Embryonic facial prominence (tissue), 1 donor: ENCODE measurements at regions not wholly inside any gene's neighbourhood (a gene's known extent, or its start where the extent isn't known, plus 50 kb on each side); places are given as distances from the start of the nearest gene placed in this dataset.
"Not testable (repeated sequence)": the region's sequence is repeated elsewhere in the genome, so short reads cannot be mapped to it uniquely, and the experiment has no call there.

ENCODE experiments used
- DNase-seq: peaks from one replicate; pipeline ENCODE4 v3.0.0-alpha.2; 2016; ENCODE audit errors: extremely low spot score

DNA sequence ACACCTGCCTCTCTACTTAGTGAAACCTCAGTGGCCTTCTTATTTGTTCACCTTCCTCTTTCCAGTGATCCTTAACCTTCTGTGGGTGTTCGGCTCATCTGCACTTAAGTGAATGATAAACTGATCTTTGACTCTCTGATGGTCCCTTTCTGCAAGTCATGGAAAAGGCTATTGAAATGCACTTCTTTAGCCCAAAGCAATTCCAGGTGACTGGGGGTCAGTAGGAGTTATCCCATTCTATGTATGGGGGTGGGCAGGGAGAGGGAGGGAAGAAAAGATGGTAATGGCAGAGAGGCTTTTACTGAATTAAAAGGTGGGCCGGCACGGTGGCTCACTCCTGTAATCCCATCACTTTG is 170.8 kb downstream of the RGS9 start:
- DNase-seq: no peak

DNA sequence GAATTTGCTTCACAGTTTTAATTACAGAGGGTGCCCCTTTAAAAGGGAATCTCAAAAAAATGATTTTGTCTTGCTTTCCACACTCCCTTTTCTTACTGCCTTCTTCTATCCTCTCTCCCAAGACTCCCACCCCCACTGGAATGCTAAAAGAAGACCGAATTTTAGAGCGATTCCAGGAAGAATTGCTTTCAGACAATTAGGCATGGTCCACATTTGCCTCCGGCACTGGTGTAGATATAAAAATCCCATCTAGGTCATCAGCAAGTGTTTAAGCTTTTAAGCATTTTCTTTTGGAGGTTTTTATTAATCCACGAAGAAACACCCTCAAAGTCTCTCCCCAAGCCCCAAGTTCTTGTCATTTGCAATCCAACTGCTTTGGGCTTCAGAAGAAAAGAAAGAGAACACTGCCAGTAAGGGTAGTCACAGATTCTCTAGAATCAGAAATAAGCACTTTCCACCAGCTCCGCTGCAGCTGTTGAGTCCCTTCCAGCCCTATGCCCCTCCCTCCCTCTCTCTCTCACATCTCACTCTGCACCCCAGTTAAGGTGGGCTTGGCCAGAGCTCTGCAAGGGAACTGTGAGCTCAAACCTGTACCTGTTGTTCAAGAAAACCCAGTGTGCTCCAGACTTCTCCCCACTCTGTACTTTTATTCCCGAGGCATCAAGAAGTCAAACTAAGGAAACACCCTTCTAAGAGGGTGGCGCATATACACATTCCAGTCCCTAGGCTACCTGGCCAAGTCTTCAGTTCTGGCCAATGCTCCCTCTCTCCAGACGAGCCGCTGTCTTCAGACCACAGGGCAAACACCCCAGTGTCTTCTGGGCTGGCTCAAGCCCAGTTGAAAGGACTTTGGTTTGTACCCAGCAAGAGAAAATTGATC is 170.2 kb downstream of the RGS9 start:
- DNase-seq: no peak

DNA sequence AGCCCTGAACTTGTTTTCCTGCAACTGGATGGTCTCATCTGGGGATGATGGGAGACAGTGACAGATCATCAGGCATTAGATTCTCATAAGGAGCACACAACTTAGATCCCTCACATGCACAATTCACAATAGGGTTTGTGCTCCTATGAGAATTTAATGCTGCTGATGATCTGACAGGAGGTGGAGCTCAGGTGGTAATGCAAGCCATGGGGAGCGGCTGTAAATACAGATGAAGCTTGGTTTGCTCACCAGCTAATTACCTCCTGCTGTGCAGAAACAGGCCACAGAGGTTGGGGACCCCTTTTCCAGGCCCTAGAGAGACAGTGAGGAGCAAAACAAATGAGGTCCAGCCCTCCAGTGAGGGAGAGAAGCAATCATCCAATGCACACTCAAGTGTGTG is 168.6 kb downstream of the RGS9 start:
- DNase-seq: no peak

DNA sequence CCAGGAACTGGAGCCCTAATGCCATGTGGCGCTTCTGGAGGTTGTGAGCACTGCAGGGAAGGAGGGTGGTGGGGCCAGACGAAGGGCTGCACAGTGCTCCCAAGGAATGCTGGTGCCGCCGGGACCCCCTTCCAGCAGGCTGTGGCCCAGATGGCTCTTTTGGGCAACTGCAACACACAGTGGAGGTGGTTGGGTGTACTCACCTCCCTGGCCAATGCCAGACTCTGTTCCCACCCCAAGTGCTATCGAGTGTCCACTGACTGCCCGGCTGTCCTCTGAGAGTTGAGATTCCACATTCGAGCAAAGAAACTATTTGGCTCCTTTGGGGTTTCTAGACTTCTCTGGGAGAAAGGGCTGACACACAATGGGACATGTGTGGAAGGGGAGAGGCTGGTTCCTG is 167.9 kb downstream of the RGS9 start:
- DNase-seq: no peak

DNA sequence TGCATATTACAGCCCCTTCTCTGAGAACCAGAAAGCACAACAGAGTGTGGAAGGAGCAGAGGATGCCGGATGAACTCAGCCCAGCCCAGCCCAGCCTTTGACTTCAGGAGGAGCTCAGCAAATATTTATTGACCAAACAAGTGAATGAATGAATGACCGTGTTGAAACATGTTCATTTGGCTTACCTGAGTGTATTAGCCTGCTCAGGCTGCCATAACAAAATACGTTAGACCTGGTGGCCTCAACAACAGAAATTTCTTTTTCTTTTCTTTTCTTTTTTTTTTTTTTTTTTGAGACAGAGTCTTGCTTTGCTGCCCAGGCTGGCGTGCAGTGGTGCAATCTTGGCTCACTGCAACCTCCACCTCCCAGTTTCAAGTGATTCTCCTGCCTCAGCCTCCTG is 164.7 kb downstream of the RGS9 start:
- not testable (repeated sequence) for DNase-seq

DNA sequence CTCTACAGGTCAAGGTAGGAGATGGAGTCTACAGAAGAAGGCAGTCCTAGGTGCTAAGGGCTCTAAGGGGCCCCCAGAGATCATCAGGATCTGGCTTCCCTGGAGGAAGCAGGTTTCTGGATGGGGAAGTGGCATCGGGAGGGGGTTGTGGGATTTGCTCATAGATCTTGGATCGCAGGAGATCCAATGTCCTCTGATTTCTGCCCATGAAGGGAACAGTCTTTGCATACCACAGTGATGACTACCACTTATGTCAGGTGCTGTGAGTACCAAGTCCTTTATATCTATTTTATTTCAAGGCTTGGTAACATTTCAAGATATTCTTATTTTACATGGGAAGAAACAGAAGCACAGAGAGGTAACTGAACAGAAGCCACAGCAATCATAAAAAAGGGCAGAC is 164.0 kb downstream of the RGS9 start:
- DNase-seq: no peak

DNA sequence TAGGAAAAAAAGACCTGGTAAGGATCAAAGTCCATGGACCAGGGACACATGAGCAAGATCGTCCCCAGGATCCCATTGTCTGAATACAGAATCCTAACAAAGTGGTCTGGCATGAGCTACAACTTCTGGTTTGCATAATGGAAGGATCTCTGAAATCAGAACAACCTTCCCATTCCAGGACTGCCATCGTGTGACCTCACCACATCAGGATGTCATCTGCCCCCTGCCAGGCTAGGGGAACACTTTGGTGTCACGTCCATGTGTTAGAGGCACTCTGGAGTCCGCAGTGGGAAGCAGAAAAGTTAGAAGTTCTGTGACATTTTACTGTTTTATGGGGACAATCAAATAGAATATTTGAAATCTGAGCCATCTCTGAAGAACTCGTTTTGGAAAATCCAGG is 160.7 kb downstream of the RGS9 start:
- no peak for DNase-seq

DNA sequence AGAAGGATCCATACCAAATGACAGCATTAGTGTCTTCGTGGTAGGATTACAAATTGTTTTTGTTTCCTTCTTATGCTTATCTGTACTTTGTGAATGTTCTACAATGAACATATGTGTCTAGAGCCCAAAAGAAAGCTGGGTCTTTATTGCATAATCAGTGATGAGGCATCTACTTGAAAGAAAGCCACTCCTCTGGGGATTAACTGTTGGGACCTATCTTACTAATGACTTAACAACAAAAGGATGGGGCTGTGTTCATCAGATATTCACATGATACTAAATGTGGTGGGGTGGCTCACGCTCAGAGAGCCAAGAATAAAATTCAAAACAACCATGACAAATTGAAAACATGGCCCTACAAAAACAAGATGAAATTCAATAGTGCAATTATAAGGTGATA is 160.2 kb downstream of the RGS9 start:
- DNase-seq: no peak

DNA sequence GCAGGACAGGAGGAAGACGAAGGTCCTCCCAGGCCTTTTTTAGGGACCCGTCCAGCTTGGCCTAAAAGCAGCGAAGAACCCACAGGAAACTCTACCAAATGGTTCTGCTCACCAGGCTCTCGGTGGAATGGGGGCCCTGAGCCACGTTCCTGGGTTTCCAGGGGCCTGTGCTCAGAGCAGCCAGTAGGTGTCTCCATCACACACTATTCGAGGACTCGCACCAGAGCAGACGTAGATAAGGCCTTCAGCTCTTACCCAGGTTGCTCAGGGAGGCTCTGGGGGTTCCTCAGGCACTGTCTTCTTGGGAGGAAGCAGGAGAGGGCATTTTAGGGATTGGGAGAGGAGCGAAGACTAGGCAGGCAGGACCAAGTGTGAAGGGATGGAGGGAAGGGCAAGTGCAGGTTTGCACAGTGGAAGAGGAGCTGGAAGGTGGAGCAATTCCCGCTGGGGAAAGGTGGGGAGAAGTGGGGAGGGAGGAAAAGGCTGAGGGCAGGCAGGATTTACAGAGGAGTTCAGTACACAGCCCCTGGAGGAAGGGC is 157.1 kb downstream of the RGS9 start:
- DNase-seq: peak; percentile 66

DNA sequence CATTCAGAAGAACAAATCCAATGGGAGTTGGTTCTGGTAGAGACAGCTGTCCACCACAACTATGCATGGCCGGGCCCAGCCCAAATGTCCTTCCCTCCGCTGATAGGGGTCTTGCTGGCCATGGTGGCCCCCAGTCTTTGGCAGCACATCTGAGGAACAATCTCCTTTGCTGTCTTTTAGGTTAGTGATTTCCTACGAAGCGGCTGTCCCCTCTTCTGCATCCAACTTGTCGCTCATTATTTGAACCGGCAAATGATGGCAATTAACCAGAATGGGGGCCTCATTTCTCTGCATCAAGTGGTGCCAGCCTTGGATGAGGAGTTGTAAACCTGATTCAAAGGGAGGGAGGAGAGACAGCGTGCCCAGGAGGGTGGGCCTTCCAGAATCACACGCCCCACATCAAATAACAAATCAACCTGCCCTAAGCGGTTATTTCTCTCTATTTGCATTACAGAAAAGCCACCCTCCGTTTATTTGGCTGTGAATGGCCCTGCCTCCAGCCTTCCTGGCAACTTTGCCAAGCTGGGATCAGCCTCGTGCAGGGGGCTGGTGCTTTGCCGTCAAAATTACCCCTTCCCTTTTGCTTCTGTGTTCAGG is 156.5 kb downstream of the RGS9 start:
- DNase-seq: no peak

DNA sequence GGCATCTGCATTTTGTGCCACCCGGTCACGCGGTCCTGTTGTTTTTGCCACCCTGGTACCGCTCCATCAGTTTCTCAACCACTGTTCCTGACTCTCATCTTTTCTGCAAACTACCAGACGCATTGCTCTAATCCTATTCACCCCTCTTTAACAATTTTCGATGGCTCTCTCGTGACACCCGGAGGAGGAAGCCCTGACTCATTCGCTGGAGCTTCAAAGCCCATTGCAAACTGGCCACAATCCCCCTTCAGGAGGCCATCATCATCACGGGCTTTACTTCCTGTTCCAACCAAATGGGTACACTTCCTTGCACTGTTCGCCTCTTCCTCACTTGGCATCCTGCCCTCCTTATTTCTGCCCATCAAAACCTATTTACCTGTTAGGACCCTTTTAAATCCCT is 155.3 kb downstream of the RGS9 start:
- DNase-seq: no peak

DNA sequence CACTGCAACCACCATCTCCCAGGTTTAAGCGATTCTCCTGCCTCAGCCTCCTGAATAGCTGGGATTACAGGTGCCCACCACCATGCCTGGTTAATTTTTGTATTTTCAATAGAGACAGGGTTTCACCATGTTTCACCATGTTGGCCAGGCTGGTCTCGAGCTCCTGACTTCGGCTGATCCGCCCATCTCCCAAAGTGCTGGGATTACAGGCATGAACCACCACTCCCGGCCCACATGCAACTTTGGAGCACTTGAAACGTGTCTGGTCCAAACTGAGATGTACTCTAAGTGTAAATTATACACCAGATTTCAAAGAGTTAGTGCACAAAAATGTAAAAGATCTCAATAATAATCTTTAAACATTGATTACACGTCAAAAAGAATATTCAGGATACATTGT is 154.1 kb downstream of the RGS9 start:
- not testable (repeated sequence) for DNase-seq

DNA sequence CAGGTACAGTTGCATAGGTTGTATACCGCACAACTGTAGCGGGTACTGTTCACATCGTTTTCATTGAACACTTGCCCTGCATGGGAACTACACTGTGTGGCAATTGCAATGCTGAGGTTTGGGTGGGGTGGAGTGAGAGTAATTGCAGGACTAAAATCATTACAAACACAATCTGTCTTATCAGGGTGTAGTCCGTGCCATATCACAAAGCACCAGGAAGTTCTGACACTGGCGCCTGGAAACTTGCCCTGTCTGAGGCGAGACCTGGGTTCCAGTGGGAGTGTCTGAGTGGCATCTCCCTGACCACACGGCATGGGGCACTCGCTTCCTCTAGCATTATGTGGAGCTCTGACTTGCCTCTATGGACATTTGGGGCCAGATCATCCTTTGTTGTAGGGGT is 153.4 kb downstream of the RGS9 start:
- no peak for DNase-seq

DNA sequence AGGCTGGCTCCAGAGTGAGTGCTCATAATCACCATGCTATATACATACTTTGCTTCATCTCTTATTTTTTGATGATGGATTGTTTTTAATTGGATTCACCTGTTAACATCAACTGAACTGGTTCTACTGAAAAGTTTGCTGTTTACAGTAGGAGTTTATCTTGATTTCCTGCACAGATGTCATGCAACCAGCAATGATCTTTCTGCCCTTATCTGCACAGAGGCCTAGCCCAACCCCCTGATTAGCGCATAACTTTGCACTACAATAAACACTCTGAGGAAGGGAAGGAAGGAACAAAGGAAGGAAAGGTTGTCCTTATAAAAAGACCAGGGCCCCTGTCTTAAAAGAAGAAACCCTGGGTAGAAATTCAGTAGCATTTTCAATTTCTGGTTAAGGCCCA is 152.9 kb downstream of the RGS9 start:
- no peak for DNase-seq

DNA sequence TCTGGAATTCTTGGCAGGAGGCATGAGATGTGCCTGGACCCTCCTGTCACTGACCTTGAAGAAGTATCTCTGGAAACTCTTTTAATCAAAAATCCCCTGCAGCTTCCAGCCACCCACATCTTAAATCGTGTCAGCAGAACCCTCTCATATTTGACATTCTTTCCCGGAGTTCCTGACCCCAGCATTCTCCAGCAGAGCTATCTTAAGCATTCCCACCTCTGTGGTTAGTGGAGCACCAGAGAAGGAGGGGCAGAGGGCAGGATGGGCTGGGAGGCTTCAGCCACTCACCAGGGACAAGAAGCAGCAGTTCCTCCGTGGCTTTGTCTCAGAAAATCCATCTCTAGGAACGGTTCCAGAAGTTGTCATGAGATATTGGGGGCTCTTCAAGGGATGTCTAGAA is 149.9 kb downstream of the RGS9 start:
- no peak for DNase-seq

DNA sequence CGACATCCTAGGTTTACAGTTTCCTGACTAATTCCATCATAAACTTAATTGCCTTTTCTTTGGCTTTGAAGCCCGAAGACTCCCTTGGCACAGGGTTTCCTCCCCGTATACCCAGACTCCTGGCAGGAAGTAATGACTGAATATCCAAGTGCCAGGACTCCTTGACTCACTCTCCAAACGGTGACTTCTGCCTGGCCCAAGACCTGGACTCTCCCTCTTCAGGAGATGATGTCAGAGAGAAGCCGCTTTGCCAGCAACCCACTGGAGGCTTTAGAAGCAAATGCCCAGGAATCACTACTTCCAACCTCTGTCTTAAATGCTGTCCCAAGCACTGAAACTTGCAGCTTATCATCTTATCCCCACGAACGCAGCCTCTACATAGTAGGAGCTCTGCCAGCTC is 146.5 kb downstream of the RGS9 start:
- DNase-seq: no peak

DNA sequence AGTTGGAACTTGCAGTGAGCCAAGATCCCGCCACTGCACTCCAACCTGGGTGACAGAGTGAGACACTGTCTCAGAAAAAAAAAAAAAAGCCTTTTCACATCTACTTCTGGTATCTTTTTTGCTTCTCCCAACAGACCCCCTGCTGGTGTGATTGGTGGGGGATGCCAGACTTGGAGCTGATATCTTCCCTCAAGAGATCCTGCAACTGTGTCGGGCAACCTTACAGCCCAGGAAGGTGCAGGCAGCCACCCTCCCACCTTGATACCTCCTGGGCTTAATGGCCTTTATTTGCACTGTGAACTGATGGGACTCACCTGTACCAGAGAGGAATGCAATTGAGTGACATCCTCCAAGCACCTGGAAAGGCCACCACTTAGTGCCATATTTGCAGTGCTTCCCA is 142.3 kb downstream of the RGS9 start:
- DNase-seq: no peak

DNA sequence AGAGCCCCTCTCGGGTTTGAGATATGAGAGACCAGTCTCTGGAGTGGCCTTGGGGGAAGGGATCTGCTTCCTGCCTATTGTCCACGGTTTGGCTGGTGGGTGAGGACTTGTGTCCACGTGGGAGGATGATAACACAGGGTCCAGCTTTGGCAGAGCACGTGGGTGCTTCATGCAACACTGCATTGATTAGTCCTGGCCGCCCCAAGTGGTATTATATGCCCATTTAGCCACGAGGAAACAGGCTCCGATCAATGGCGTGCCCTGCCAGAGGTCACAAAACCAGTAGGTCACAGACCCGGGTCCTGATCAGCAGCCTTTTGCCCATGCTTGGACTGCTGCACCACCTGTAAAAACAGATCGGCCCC is 141.6 kb downstream of the RGS9 start:
- no peak for DNase-seq

DNA sequence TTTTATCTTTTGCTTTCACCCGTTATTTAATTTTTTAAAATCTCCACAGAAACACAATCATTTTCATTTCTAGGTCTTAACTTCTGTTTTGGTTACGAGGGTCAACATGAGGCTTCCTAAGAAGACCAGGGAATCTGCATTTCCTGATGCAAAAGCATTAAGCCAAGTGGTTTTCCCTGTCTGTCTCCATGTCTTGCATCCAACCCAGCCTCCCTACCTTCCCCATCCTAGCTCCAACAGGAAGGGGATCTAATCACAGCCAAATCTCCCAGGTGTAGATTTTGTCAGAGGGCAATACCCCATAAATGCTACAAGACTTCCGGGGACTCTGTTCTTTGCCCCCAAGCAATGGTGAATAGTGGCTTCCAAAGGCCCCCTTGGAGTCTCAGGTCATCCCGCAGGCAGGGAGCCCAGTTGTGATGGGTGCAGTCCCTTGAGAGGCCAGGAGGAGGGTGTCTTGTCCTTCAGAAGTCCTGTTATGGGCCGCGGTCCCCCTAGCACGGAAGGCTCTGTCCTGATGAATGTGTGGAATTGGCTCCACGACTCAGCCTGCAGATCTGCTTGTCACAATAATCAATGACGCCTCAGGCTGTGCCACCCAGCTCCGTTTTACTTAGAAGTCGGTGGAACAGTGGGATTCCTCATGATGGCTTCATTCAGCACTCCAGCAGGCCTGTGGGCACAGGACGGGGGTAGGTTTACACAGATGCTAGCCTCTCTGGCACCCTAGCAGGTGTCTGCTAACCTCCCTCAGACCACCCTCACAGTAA is 141.1 kb downstream of the RGS9 start:
- DNase-seq: no peak

DNA sequence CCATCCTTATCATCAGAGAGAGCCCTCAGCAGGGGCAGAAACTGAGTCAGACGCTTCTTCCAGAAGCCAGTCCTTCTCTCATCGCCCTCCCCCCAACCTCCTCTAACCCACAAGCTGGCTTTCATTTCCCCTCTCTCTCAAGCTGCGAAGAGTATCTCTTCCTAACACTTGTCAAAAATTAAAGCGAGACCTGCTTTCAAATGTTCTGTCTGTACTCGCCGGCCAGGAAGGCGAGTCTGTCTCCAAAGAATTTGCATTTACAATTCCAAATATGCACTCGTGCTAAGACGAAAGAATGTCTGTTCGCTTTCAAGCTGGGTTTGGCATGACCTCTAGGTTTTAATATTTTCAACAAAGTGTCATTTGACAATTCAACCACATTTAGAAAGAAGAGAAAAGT is 140.4 kb downstream of the RGS9 start:
- DNase-seq: no peak
